Prostate gland (tissue), 2 donors: ENCODE measurements at regions not wholly inside any gene's neighbourhood (a gene's known extent, or its start where the extent isn't known, plus 50 kb on each side); places are given as distances from the start of the nearest gene placed in this dataset.
"Not testable (repeated sequence)": the region's sequence is repeated elsewhere in the genome, so short reads cannot be mapped to it uniquely, and the experiment has no call there.

Experiments used
- CTCF ChIP-seq, 4 experiments: fragments of 200-600 bp in 2 of 4; fragments of 450-650 bp in 2 of 4; sonication (generic) in 2 of 4; IDR thresholded peaks; 1 replicate in 3 of 4; 2 replicates in 1 of 4; pipeline ENCODE4 v1.5.1; 2016 to 2019; ENCODE audit warnings: antibody characterized with exemption in 4 of 4, mild to moderate bottlenecking in 2 of 4, moderate library complexity in 2 of 4
- POLR2A ChIP-seq: fragments of 450-650 bp; IDR thresholded peaks from one replicate; pipeline ENCODE4 v1.6.1; 2016; ENCODE audit warnings: antibody characterized with exemption, mild to moderate bottlenecking
- POLR2AphosphoS5 ChIP-seq: sonication (generic); formaldehyde crosslinking; IDR thresholded peaks from one replicate; pipeline ENCODE4 v1.6.1; 2017; ENCODE audit warnings: antibody characterized with exemption

- not testable (repeated sequence) for TF ChIP-seq CTCF (IDR thresholded peaks at IDR 0.05); POLR2A; POLR2AphosphoS5
Observed at GRCh38 chrX:112226795-112227194, 144.2 kb upstream of the TRPC5 start.
